CMK (cell line): ENCODE measurements at regions not wholly inside any gene's neighbourhood (a gene's known extent, or its start where the extent isn't known, plus 50 kb on each side); places are given as distances from the start of the nearest gene placed in this dataset.

ENCODE experiments used
- DNase-seq: peaks from one replicate; pipeline ENCODE4 v3.0.0-alpha.2; 2010; ENCODE audit warnings: low read depth

- DNase-seq, result no peak
Measured at GRCh38 chr10:33414841-33415240, 80.4 kb upstream of the NRP1 start.

- DNase-seq, result no peak
Measured at GRCh38 chr10:33412653-33413361, 78.3 kb upstream of the NRP1 start.

- DNase-seq, result no peak
Measured at GRCh38 chr10:33412241-33412640, 77.8 kb upstream of the NRP1 start.

DNA sequence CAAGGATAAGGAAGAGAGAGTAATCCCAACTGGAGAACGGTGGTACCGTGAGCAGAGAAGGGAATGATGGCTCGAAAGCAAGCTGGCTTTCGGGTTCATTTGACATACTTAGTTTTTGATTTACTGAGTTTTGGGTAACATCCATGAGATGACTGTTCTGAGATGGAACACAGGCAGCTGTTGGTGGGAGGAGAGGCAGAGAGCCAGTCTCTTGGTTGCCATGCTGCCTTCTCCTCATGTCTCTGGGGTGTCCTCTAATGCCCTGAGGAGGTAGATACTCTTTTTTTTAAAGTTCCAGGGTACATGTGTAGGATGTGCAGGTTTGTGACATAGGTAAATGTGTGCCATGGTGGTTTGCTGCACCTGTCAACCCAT, 76.4 kb upstream of the NRP1 start:
- DNase-seq, result no peak

GRCh38 chr10:33410096-33410859, 75.8 kb upstream of the NRP1 start:
- no peak for DNase-seq

DNA sequence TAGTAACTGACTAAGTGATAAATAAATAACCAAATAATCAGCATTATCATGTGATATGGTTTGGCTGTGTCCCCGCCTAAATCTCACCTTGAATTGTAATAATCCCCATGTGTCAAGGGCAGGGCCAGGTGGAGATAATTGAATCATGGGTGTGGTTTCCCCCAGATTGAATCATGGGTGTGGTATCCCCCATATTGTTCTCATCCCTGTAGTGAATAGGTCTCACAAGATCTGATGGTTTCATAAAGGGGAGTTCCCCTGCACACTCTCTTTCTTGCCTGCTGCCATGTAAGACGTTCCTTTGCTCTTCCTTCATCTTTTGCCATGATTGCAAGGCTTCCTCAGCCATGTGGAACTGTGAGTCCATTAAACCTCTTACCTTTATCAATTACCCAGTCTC, 72.1 kb upstream of the NRP1 start:
- no peak for DNase-seq

DNA sequence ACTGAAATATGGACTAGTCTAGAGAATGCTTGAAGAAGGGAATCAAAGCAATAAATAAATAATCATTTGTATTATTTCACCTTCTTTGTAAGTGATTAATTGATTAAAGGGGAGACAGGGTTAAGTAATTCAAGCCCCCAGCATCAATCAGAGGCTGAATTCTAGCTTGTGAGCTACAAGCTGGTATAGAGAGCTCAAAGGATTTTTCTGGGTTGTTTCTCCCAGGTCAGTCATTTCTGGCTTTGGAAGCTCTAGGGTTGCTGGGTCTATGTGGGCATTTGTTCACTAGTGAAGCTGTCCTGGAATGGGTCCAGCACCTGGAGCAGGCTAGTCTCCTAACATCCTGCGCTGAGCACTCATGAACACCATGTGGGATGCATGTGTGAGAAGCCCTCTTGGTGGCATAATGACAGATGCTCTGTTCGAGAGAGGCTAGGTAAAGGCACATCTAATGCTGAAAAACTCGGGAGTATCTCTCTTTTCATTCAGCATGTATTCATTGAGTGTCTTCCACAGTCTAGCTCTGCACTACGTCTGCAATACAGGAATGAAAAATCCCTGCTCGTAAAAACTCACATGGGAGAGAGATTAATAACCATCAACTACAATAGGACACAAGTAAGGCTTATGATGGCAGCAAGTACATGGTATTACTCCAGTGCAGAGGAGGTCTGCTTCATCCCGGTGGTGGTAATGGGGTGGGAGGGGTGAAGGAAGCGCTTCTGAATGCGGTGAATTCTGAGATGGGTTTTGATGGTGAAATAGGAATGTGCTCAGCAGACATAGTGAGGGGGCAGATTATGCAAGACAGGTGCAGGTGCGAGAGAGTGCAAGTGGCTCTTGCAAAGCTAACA, 68.0 kb upstream of the NRP1 start:
- no peak for DNase-seq

DNA sequence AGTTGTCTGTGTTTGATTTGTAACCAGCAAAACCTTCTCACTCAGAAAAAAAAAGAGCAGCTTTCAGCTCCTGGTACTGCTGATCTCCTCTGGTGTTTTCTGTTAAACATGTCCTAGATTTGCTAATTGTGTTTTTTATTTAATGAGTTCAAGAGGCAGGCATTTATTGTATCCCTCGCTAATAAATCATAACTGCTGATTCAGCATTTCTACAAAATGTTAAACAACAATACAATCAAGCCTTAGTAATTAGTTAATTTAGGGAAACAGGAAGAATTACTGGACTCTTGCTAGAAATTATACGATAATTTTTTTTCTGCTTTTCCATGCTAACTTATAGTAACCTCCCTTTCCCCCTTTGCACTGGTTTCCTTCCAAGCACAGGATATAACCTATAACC, 66.8 kb upstream of the NRP1 start:
- DNase-seq, result no peak

- no peak for DNase-seq
Measured at GRCh38 chr10:33398796-33399195, 64.3 kb upstream of the NRP1 start.

DNA sequence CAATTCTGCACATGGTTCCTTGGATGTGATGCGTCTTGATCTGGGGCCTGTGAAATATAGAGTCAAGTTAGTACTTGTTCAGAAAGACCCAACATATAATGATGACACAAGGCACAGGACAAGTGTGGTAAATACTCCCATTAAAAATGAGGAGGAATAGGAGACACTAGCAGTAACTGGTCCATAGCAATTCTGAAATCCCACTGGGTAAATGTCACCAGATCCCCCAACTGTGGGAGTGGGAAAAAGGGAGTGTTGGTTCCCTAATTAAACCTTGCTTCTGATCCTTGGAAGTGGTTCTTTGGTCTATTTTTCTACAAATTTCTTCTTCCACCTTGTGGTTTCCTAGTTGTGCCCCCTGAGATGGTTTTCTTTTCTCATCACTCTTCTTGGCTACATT, 62.5 kb upstream of the NRP1 start:
- DNase-seq, result no peak

- no peak for DNase-seq
Measured at GRCh38 chr10:33396279-33396678, 61.8 kb upstream of the NRP1 start.

DNA sequence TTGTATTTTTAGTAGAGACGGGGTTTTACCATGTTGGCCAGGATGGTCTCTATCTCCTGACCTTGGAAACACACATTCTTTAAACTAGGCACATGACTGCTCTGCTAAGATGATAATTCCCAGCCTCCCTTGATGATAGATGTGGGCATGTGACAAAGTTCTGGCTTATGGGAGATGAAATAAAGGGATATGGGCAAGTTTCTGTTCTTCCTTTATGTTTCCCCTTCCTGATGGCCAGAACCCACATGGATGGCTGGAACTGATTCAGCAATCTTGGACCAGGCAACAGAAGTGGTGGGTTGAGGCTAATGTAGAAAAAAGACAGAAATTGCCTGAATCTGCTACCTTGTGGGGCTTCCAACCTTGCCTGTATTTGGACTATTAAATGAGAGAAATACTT, 60.7 kb upstream of the NRP1 start:
- no peak for DNase-seq

GRCh38 chr10:33392706-33393105, 58.2 kb upstream of the NRP1 start:
- DNase-seq, result no peak

GRCh38 chr10:33391611-33392465, 57.4 kb upstream of the NRP1 start:
- no peak for DNase-seq

GRCh38 chr10:33390046-33390445, 55.6 kb upstream of the NRP1 start:
- DNase-seq, result no peak

DNA sequence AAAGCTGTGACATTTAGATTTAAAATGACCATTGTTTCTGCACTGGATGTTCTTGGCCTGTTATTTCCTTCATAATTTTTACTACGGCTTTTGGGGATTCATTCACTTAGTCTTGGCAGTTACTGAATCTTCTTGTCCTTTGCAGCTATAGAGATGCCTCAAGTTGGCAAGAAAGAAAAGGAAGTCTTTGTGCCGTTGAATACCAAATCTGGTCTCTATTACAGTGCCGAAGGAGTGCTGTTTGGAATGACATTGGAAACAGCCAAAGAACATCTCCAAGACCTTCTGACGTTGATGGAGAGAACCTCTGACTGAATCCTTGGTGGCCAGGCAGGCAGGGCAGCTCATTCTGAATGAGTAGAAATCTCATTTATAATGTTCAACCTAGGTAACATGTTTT, 54.3 kb upstream of the NRP1 start:
- no peak for DNase-seq

DNA sequence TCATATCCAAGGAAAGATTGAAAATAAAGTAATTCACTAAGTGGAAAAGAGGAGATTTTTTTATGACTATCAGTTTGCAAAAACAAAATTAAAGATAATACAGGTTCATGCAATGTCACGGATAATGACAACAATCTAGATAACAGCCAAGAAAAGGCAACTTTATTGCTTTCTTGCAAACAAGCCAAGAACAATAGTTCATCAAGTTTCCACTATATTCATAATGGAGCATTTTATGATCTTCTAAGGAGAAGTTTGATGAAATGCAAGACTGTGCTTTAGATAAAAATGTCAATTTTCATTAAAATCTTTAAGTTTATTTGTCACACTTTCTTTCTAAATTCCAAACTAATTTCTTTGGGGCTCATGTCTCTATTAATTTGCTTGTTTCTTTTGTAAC, 53.9 kb upstream of the NRP1 start:
- no peak for DNase-seq

- no peak for DNase-seq
Measured at GRCh38 chr10:33387720-33388119, 53.3 kb upstream of the NRP1 start.

GRCh38 chr10:33386926-33387325, 52.5 kb upstream of the NRP1 start:
- no peak for DNase-seq

- no peak for DNase-seq
Measured at GRCh38 chr10:33385686-33386085, 51.2 kb upstream of the NRP1 start.

GRCh38 chr10:33385015-33385414, 50.5 kb upstream of the NRP1 start:
- no peak for DNase-seq
